A549 (cell line): ENCODE measurements at regions not wholly inside any gene's neighbourhood (a gene's known extent, or its start where the extent isn't known, plus 50 kb on each side); places are given as distances from the start of the nearest gene placed in this dataset.

Experiments used
- NPAS2 ChIP-seq: fragments of 250-450 bp; sonication (Bioruptor Pico); IDR thresholded peaks from 2 replicates; pipeline ENCODE4 v1.8.0; 2022; ENCODE audit warnings: mild to moderate bottlenecking, moderate library complexity, borderline replicate concordance
- POLR2A ChIP-seq: IDR thresholded peaks from 2 replicates; pipeline ENCODE4 v1.6.1; 2012; ENCODE audit warnings: mild to moderate bottlenecking, low read length
- TF ChIP-seq, protein P1 (sequence below): fragments of >200 bp; sonication (Bioruptor Twin); formaldehyde crosslinking; IDR thresholded peaks from 3 replicates; pipeline ENCODE4 v1.5.1; 2016
- TF ChIP-seq, protein P2 (sequence below): IDR thresholded peaks from 2 replicates; pipeline ENCODE4 v1.6.1; 2012

DNA sequence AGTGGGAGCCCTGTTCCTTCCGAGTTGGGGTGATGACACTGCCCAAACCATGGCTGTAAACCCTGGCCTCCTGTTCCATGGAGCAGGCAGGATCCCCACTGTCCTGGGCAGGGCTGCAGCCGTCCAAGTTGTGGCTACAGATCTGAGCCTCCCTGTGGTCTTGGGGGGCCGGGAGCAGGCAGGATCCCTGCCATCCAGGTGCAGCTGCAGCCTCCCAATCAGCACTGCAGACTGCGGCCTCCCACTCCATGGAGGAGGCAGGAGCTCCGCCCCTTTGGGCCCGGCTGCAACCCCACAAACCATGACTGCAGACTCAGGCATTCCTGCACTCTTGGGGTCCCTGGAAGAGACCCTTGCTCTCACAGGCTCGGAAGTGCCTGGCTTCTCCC is 872.1 kb upstream of the GJE1 start:
- TF ChIP-seq, protein P1, sequence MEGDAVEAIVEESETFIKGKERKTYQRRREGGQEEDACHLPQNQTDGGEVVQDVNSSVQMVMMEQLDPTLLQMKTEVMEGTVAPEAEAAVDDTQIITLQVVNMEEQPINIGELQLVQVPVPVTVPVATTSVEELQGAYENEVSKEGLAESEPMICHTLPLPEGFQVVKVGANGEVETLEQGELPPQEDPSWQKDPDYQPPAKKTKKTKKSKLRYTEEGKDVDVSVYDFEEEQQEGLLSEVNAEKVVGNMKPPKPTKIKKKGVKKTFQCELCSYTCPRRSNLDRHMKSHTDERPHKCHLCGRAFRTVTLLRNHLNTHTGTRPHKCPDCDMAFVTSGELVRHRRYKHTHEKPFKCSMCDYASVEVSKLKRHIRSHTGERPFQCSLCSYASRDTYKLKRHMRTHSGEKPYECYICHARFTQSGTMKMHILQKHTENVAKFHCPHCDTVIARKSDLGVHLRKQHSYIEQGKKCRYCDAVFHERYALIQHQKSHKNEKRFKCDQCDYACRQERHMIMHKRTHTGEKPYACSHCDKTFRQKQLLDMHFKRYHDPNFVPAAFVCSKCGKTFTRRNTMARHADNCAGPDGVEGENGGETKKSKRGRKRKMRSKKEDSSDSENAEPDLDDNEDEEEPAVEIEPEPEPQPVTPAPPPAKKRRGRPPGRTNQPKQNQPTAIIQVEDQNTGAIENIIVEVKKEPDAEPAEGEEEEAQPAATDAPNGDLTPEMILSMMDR = no peak
- TF ChIP-seq NPAS2 (CRISPR knock-in tag) (no peak), POLR2A (no peak)
- TF ChIP-seq, protein P2, sequence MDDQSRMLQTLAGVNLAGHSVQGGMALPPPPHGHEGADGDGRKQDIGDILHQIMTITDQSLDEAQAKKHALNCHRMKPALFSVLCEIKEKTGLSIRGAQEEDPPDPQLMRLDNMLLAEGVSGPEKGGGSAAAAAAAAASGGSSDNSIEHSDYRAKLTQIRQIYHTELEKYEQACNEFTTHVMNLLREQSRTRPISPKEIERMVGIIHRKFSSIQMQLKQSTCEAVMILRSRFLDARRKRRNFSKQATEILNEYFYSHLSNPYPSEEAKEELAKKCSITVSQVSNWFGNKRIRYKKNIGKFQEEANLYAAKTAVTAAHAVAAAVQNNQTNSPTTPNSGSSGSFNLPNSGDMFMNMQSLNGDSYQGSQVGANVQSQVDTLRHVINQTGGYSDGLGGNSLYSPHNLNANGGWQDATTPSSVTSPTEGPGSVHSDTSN = no peak
